ENCODE measurements at regions not wholly inside any gene's neighbourhood (a gene's known extent, or its start where the extent isn't known, plus 50 kb on each side); places are given as distances from the start of the nearest gene placed in this dataset.

- Histone ChIP-seq H3K9me3 (no peaks in the 10 kb centered on the region), H3K27me3 (ENCODE audit: low read depth) (no peaks in the 10 kb centered on the region), H3K27ac (no peak overlapping the region), H3K4me1 (no peaks in the 10 kb centered on the region), H3K36me3 (no peaks in the 10 kb centered on the region), H3K4me3 (no peak overlapping the region)
- no peak for DNase-seq
- ATAC-seq: no peak
- no peak for TF ChIP-seq CTCF (IDR thresholded peaks at IDR 0.05)
- intact Hi-C loops (cut with DNase I): no loop called here
Observed at GRCh38 chr13:104847922-104848321, 1687.5 kb downstream of the EFNB2 start.

GRCh38 chr13:104843401-104843800 is 1692.1 kb downstream of the EFNB2 start:
- H3K27ac ChIP-seq: no peak overlapping the region
- no peaks in the 10 kb centered on the region for H3K36me3 ChIP-seq
- no peaks in the 10 kb centered on the region for H3K4me1 ChIP-seq
- TF ChIP-seq CTCF (IDR thresholded peaks at IDR 0.05): no peak
- ATAC-seq (no peak), DNase-seq (no peak)
- intact Hi-C loops (cut with DNase I): no loop called here
- H3K27me3 ChIP-seq (ENCODE audit: low read depth): no peaks in the 10 kb centered on the region
- no peak overlapping the region for H3K4me3 ChIP-seq
- no peaks in the 10 kb centered on the region for H3K9me3 ChIP-seq

- intact Hi-C loops (cut with DNase I): no loop called here
- H3K4me3 ChIP-seq: no peak overlapping the region
- H3K27me3 ChIP-seq (ENCODE audit: low read depth): no peaks in the 10 kb centered on the region
- no peak for TF ChIP-seq CTCF (IDR thresholded peaks at IDR 0.05)
- H3K36me3 ChIP-seq: no peaks in the 10 kb centered on the region
- DNase-seq (no peak), ATAC-seq (no peak)
- H3K27ac ChIP-seq: no peak overlapping the region
- H3K9me3 ChIP-seq: no peaks in the 10 kb centered on the region
- H3K4me1 ChIP-seq: no peaks in the 10 kb centered on the region
Observed at GRCh38 chr13:104841110-104841509, 1694.4 kb downstream of the EFNB2 start.

- no peaks in the 10 kb centered on the region for H3K4me1 ChIP-seq
- H3K27me3 ChIP-seq (ENCODE audit: low read depth): no peaks in the 10 kb centered on the region
- no peak for DNase-seq
- no peaks in the 10 kb centered on the region for H3K36me3 ChIP-seq
- no peaks in the 10 kb centered on the region for H3K9me3 ChIP-seq
- TF ChIP-seq CTCF (IDR thresholded peaks at IDR 0.05): no peak
- no peak overlapping the region for H3K27ac ChIP-seq
- no peak for ATAC-seq
- no peak overlapping the region for H3K4me3 ChIP-seq
- intact Hi-C loops (cut with DNase I): no loop called here
Observed at GRCh38 chr13:104837756-104838155, 1697.7 kb downstream of the EFNB2 start.

GRCh38 chr13:104833221-104833620 is 1702.2 kb downstream of the EFNB2 start:
- TF ChIP-seq CTCF (IDR thresholded peaks at IDR 0.05): no peak
- DNase-seq: no peak
- intact Hi-C loops (cut with DNase I): no loop called here
- Histone ChIP-seq H3K4me1 (no peaks in the 10 kb centered on the region), H3K4me3 (no peak overlapping the region), H3K27ac (no peak overlapping the region), H3K36me3 (no peaks in the 10 kb centered on the region), H3K9me3 (no peaks in the 10 kb centered on the region), H3K27me3 (ENCODE audit: low read depth) (no peaks in the 10 kb centered on the region)
- ATAC-seq: no peak

- Histone ChIP-seq H3K9me3 (no peaks in the 10 kb centered on the region), H3K27me3 (ENCODE audit: low read depth) (no peaks in the 10 kb centered on the region), H3K4me1 (no peaks in the 10 kb centered on the region), H3K36me3 (no peaks in the 10 kb centered on the region), H3K27ac (no peak overlapping the region), H3K4me3 (no peak overlapping the region)
- no peak for ATAC-seq
- no peak for TF ChIP-seq CTCF (IDR thresholded peaks at IDR 0.05)
- DNase-seq: no peak
- intact Hi-C loops (cut with DNase I): no loop called here
Observed at GRCh38 chr13:104832231-104832630, 1703.2 kb downstream of the EFNB2 start.
